Ureter (tissue), 1 donor: ENCODE measurements at regions not wholly inside any gene's neighbourhood (a gene's known extent, or its start where the extent isn't known, plus 50 kb on each side); places are given as distances from the start of the nearest gene placed in this dataset.

Experiments used
- DNase-seq: peaks from one replicate; pipeline ENCODE4 v3.0.0-alpha.2; 2020; ENCODE audit warnings: low spot score
- donor health status: DM: yes; HTN: yes; CAD: no.

DNA sequence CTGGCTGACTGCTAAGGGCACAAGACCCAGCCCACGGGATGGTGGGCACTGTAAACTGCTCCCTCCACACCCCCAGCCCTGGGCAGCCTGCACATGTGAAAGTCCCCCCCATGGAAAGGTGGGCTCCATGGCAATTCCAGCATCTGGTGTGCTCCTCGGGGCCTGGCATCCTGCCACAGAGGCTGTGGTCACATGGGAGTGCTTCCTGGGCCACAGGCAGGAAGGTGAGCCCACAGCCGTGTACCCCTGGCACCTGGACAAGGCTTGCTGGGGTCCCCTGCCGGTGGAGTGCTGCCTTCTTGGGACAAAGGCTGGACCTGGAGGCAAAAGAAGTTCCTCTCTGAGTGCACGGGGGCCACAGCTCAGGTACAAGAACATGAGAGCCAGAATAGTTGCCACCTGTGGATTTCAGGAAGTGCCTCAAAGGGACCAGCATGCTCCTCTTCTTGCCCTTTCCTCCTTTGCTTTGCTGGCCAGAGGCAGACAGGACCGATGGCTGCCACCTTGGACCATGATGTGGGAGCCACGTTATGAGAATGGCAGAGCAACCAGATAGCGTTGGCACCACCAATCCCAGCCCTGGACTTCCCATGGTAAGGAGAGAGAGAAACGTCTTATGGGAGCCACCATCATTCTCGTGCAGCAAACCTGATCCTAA lies 120.2 kb upstream of the MLN start:
- DNase-seq, result no peak

DNA sequence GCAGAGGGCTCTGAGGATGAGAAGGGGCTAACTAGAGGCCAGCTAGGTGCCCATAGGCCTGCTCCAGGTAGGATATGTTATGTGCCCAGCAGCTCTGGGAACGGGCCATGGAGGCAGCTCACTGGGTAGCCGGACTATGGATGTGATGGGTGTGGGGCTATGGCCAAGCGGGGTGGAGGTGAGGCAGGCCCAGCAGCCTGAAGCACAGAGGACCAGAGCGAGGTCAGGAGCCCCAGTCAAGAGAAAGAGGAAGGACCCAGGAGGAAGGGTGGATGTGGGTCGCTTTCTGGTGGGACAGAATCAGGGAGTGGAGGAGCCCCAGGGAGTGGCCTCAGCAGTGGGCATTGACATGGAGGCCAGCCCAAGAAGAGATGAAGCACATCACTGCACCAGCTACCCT lies 117.9 kb upstream of the MLN start:
- no peak for DNase-seq

- no peak for DNase-seq
Observed at GRCh38 chr6:33918175-33918695, 114.4 kb upstream of the MLN start.

- no peak for DNase-seq
Observed at GRCh38 chr6:33915134-33915533, 111.3 kb upstream of the MLN start.

GRCh38 chr6:33914645-33915044 lies 110.8 kb upstream of the MLN start:
- DNase-seq, result no peak

DNA sequence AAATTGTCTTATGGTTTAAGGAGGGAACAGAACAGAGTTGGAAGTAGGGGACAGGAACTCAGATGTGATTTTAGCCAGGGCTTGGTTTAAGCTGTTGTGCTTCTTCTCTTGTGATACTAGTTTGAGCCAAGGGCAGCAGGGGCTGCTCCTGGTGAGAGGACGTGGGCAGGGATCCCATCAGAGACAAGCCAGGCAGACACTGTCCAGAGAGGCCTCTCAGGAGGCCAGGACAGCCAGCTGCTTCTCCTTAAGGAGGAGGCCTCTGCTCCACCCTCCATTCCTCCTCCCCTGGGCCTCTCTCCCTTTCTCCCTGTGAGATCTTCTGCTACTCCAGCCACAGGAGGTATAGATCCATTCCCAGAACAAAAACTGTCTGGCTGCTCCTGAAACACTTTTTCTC lies 108.4 kb upstream of the MLN start:
- no peak for DNase-seq

DNA sequence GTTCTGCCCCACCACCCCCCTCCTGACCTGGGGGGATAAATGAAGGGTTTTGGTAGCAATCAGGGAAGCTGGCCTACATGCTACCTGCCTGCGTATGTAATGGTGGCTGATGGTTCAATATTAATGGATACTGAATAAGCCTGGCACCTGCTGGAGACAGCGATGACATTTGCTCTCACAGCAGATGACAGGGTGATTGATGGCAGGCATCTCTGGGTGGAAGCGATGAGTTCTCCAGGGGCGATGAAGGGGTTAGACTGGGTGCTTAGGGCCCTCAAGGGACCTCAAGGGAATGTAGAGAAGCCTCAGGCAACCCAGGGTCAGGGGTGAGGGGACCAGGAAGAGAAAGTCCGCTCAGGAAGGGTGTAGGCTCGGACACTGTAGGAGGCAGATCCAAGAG lies 107.7 kb upstream of the MLN start:
- no peak for DNase-seq

DNA sequence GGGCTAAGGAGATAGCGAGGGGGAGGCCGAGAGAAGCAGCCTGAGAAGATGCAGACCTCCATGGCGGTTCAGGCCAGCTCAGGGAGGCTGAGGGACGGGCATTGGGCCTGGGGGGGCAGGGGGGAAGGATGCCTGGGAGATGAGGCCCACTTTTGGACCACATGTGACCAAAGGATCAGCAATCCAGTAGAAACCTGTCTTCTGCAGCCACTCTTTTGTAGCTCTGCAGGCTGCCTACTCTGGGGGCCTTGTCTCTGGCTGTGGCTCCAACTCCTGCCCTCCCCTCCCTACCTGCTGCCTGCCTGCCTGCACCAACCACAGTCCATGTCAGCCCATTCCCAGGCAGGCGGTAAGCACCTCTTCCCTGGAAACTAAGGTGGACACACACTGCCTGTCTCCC lies 106.8 kb upstream of the MLN start:
- no peak for DNase-seq

DNA sequence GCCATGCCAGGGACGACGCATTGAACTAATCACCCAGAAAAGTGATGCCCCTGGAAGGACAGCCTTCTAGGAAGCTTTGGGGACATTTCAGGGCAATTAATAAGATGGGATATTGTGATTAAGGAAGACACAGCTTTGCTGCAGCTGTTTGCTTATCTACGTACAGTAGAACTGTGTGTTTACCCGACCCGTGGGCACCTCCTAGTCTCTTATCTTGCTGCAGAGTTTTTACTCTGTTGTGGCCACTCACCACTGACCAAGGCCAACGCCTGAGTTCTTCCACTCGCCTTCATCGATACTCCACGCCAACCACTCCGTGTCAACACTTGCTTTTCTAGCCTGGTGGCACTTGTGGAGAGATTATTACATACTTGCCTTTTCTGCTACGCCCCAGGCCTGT lies 105.9 kb upstream of the MLN start:
- no peak for DNase-seq

- DNase-seq, result no peak
Observed at GRCh38 chr6:33908025-33908424, 104.2 kb upstream of the MLN start.

- no peak for DNase-seq
Observed at GRCh38 chr6:33907227-33907626, 103.4 kb upstream of the MLN start.

DNA sequence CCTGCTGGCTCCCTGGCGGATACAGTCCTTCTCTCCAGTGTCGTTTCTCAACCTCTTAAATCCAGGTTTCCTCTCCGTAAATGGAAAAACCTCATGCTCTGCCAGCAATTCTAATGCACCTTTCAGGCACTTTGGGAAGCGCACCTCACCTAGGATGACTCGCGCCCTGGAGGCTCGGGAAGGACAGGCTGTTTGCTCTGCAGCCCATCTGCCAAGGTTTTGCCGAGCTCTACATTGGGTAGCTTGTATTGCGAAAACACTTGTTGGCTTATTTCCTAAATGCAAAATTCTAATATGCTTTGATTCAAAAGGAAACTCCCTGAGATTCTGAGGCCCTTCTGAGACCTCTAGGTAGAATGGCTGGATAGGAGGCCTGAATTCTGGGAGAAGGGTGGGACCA lies 102.6 kb upstream of the MLN start:
- DNase-seq, result no peak

GRCh38 chr6:33905071-33905609 lies 101.3 kb upstream of the MLN start:
- DNase-seq, result no peak

DNA sequence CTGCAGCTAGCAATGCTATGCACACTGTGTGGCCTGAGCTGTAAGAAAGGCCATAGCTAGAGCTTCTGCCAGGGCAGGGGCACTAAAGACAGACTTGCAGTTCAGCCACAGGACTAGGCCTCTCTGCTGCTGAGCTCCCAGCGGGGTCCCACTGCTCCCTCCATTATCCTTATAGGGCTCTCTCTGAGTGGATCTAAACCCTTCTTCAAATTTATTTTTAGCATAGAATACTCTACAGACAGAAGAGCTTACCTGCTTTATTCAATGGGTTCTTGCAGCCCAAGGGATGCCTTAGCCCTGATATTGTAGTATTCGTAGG lies 100.9 kb upstream of the MLN start:
- no peak for DNase-seq

DNA sequence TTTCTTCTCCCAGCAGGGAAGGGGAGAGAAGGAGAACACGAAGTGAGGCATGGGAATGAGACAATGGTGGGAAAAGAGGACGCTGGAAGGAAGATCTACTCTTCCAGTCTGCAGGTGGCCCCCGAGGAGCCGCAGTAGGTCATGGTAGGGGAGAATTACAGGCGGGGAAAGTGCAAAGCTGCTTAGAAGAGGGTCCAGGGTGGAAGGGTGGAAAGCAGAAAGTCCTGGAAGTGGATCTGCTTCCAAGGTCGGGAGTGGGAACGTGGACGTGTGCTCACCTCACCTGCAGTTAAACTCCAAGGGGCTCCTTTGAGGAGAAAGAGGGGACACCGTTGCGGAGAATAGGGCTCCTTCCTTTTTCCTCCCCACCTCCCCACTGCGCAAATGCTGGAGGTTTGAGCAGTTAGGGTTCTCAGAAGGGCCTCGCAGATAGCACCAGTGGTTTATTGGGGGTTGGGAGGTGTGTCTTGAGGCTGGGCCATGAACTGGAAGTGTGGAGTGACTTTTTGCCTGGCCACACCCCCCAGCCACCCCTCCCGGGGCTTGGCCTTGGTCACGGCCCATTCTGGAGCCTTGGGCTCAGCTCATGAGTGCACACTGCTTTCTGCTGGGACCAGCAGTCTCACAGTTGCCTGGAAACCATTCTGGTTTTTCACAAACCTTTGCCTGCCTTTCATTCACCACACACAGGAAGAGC lies 100.4 kb upstream of the MLN start:
- DNase-seq, result no peak

GRCh38 chr6:33903579-33903978 lies 99.8 kb upstream of the MLN start:
- DNase-seq, result no peak

- no peak for DNase-seq
Observed at GRCh38 chr6:33902457-33902853, 98.7 kb upstream of the MLN start.

GRCh38 chr6:33901822-33902456 lies 98.1 kb upstream of the MLN start:
- DNase-seq, result no peak

DNA sequence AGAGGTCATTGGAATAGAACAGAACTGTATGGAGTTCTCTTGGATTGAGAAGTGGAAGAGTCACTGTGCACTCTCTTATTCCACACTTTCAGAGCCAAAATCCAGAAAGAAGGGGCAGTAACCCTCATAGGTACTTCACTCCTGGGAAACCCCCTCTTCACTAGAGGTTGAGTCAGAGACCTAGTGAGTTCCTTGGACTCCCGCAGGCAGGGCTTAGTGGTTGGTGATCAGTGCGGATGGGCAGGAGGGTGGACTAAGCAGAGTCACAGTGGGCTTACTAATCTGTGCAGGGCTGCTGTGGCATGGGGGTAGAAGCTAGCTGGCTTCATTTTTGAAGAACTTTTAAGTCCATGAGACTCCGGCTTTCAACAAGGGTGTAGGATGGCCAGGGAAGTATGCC lies 95.0 kb upstream of the MLN start:
- DNase-seq, result no peak

DNA sequence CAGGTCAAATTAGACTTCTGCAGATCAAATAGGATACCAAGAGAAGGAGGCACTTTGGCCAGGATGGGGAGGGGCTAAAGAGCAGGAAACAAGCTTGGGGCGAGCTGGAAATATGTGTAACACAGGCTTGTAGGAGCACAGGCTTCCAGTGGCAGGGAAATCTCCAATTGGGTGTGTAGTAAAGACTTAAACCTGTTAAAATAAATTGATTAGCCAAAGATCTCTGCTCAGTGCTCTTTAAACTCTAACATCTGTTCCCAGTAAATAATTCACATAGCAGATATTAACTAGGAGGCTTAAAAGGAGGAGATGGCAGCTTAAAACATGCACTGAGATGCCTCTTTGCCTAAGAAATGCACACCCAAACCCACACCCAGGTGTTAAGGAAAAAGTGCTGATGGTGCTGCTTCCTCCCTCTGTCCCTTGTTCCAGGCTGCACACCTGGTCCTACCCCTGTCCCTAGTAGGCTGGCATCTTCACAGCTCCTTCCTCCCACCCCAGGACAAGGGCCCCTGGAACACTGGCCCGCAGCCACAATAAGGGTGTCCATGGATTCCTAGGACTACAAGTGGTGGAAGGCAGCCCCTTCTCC lies 93.5 kb upstream of the MLN start:
- no peak for DNase-seq

DNA sequence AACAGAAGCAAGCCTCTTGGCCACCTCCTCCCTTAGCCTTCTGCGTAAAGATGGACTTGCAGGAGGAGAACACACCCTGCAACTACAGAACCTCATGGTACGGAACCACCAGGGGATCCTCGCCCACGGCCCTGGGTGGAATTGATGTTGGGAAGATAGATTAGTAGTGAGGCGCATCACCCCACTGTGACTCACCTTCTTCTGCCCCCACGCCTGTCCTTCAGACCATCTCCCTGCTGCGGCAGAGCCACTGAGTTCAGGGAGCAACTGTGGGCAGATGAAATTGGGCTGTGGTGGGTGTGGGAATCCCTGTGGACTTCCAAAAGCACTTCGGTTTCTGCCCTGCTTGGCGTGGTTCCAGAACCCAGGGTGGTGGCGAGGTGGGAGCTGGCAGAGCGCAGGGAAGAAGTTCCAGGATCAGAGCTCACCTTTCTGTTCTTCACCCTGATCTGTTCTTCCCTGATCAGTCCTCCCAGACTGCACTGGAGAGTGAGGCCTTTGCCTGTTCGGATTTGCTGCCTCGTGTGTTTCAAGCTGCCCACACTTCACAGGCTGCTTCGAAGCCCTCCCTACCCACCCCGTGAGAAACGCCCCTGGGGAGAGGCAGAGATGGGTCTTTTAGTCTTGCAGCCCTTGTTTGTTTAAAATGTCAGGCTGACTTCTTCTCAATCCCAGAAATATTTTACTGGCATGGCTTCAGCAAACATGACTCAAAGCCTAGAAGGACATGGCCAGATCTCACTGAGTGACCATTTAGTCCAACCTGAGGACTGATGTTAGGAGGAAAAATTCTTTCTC lies 92.8 kb upstream of the MLN start:
- no peak for DNase-seq

DNA sequence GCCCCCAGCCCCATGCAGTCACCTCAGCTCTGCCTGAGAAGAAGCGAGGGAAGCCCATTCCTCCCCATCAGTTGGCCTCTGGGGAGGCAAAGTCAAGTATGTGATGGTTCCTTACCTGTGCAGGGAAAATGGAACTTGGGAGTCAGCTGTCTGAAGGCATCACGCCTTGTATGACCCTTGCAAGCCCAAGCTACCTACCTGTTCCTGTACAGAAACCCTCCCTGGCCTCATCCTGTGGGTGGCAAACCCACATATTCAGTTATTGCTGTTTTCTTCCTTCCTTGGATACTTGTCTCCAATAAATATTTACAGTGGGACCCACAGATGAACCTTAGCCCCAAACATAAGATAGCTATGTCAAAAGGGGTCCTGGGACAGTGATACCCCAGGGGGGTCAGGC lies 92.2 kb upstream of the MLN start:
- DNase-seq, result no peak
